H1 (cell line): ENCODE measurements at regions not wholly inside any gene's neighbourhood (a gene's known extent, or its start where the extent isn't known, plus 50 kb on each side); places are given as distances from the start of the nearest gene placed in this dataset.

Source experiments
- CTCF ChIA-PET: fragments of 300-600 bp; sonication (Branson Sonifier 250); formaldehyde crosslinking; loops from one replicate; lab custom pipeline; 2021; ENCODE audit not compliant: partially characterized antibody; lab: Charles Lee
- POLR2A ChIA-PET: fragments of 300-600 bp; sonication (Branson Sonifier 250); formaldehyde crosslinking; loops from one replicate; lab custom pipeline; 2021; ENCODE audit warnings: inconsistent platforms; ENCODE audit not compliant: partially characterized antibody; lab: Charles Lee
- DNase-seq, 2 experiments: peaks; one replicate each; pipeline versions ENCODE4 v3.0.0 to v3.0.0-alpha.2; 2010 to 2022; ENCODE audit warnings: low spot score in 2 of 2, low read depth in 1 of 2, mixed read lengths in 1 of 2
- FAIRE-seq: peaks from 2 replicates; lab custom pipeline; 2011; peaks lifted over from hg19 to GRCh38; lab: Jason Lieb, UNC
- H2AFZ ChIP-seq: 2 replicates; pipeline ENCODE4 v1.8.1; 2012; ENCODE audit warnings: low read length, inconsistent platforms
- H2AK5ac ChIP-seq: 2 replicates; pipeline ENCODE4 v1.6.1; 2013; ENCODE audit warnings: low read depth, low read length
- H2BK120ac ChIP-seq: replicated peaks from 2 replicates; pipeline ENCODE3; 2013; ENCODE audit warnings: low read depth, low read length, inconsistent platforms
- H2BK12ac ChIP-seq: 2 replicates; pipeline ENCODE4 v1.6.1; 2013; ENCODE audit warnings: low read depth, low read length
- H2BK15ac ChIP-seq: 2 replicates; pipeline ENCODE4 v1.6.1; 2013; ENCODE audit warnings: low read length
- H2BK20ac ChIP-seq: 2 replicates; pipeline ENCODE4 v1.6.1; 2013; ENCODE audit warnings: low read length
- H2BK5ac ChIP-seq: 2 replicates; pipeline ENCODE4 v1.6.1; 2013; ENCODE audit warnings: low read depth, low read length
- H3K14ac ChIP-seq: 2 replicates; pipeline ENCODE4 v1.6.1; 2013; ENCODE audit warnings: inconsistent platforms; ENCODE audit not compliant: insufficient read length
- H3K18ac ChIP-seq: 2 replicates; pipeline ENCODE4 v1.6.1; 2013; ENCODE audit warnings: low read length; ENCODE audit errors: extremely low read depth
- H3K23ac ChIP-seq: 2 replicates; pipeline ENCODE4 v1.6.1; 2013; ENCODE audit warnings: inconsistent platforms; ENCODE audit not compliant: insufficient read length
- H3K23me2 ChIP-seq: 2 replicates; pipeline ENCODE4 v1.6.1; 2013; ENCODE audit warnings: low read depth, low read length
- H3K27ac ChIP-seq: 2 replicates; pipeline ENCODE4 v1.6.1; 2011; ENCODE audit warnings: low read depth, low read length, inconsistent platforms
- H3K27me3 ChIP-seq, 4 experiments: replicated peaks in 1 of 4; 1 replicate in 1 of 4; 2 replicates in 3 of 4; pipeline versions ENCODE4 v1.6.1 to v1.8.1; 2011 to 2013; ENCODE audit warnings: low read length in 3 of 4, mild to moderate bottlenecking in 3 of 4, inconsistent platforms in 2 of 4, mixed read lengths in 2 of 4, moderate library complexity in 1 of 4; ENCODE audit not compliant: control insufficient read depth in 3 of 4, insufficient read depth in 3 of 4; ENCODE audit errors: extremely low read depth in 1 of 4
- H3K36me3 ChIP-seq, 4 experiments: 2 replicates each; pipeline versions ENCODE4 v1.6.1 to v1.8.1; 2011 to 2013; ENCODE audit warnings: mild to moderate bottlenecking in 4 of 4, low read length in 3 of 4, moderate library complexity in 2 of 4, control low read depth in 1 of 4, inconsistent platforms in 1 of 4; ENCODE audit not compliant: insufficient read depth in 4 of 4, control insufficient read depth in 2 of 4
- H3K4ac ChIP-seq: replicated peaks from 2 replicates; pipeline ENCODE3; 2013; ENCODE audit warnings: low read length, low read depth, mixed read lengths, inconsistent platforms; ENCODE audit not compliant: insufficient read length
- H3K4me1 ChIP-seq, 4 experiments: replicated peaks in 1 of 4; 1 replicate in 1 of 4; 2 replicates in 3 of 4; pipeline versions ENCODE4 v1.6.1 to v1.8.1; 2011 to 2013; ENCODE audit warnings: low read length in 3 of 4, inconsistent platforms in 2 of 4, mixed read lengths in 1 of 4; ENCODE audit not compliant: insufficient read depth in 4 of 4, control insufficient read depth in 3 of 4
- H3K4me2 ChIP-seq, 2 experiments: 2 replicates each; pipeline versions ENCODE4 v1.6.1 to v1.8.1; 2011 to 2013; ENCODE audit warnings: low read depth in 2 of 2, low read length in 2 of 2, control low read depth in 1 of 2, inconsistent platforms in 1 of 2, mild to moderate bottlenecking in 1 of 2; ENCODE audit not compliant: insufficient read depth in 1 of 2
- H3K4me3 ChIP-seq, 4 experiments: fragments of 200-600, 300-600 bp in 1 of 4; sonication (generic), shearing (Covaris generic), sonication (Bioruptor Twin) in 1 of 4; 2 replicates each; pipeline versions ENCODE4 v1.5.1 to v1.8.1; 2011 to 2016; ENCODE audit warnings: low read length in 4 of 4, low read depth in 3 of 4, control low read depth in 2 of 4, inconsistent platforms in 2 of 4, mild to moderate bottlenecking in 2 of 4, mixed read lengths in 1 of 4, moderate library complexity in 1 of 4; ENCODE audit not compliant: insufficient read depth in 2 of 4; ENCODE audit errors: extremely low read depth in 1 of 4
- H3K56ac ChIP-seq: replicated peaks from 2 replicates; pipeline ENCODE3; 2013; ENCODE audit warnings: low read depth, mild to moderate bottlenecking, mixed read lengths, low read length, inconsistent platforms; ENCODE audit not compliant: insufficient read length
- H3K79me1 ChIP-seq: 2 replicates; pipeline ENCODE4 v1.6.1; 2013; ENCODE audit warnings: low read depth, low read length, control low read depth
- H3K79me2 ChIP-seq, 2 experiments: 2 replicates each; pipeline versions ENCODE4 v1.6.1 to v1.8.1; 2012 to 2013; ENCODE audit warnings: low read length in 2 of 2, mild to moderate bottlenecking in 2 of 2, inconsistent platforms in 1 of 2; ENCODE audit not compliant: insufficient read depth in 2 of 2, control insufficient read depth in 1 of 2
- H3K9ac ChIP-seq, 4 experiments: replicated peaks in 1 of 4; 1 replicate in 1 of 4; 2 replicates in 3 of 4; pipeline versions ENCODE4 v1.6.1 to v1.8.1; 2011 to 2013; ENCODE audit warnings: low read depth in 3 of 4, low read length in 3 of 4, control low read depth in 2 of 4, mild to moderate bottlenecking in 2 of 4, moderate library complexity in 2 of 4, inconsistent platforms in 1 of 4; ENCODE audit errors: extremely low read depth in 1 of 4
- H3K9me3 ChIP-seq, 2 experiments: 2 replicates each; pipeline versions ENCODE4 v1.6.1 to v1.8.1; 2012 to 2013; ENCODE audit warnings: mild to moderate bottlenecking in 2 of 2, moderate library complexity in 2 of 2, control low read depth in 1 of 2, inconsistent platforms in 1 of 2, low read depth in 1 of 2, low read length in 1 of 2, mixed read lengths in 1 of 2; ENCODE audit not compliant: insufficient read depth in 2 of 2
- H4K20me1 ChIP-seq, 2 experiments: replicated peaks in 1 of 2; 2 replicates each; pipeline versions ENCODE3 to v1.8.1; 2011 to 2013; ENCODE audit warnings: inconsistent platforms in 2 of 2, low read length in 2 of 2, mild to moderate bottlenecking in 1 of 2; ENCODE audit not compliant: insufficient read depth in 2 of 2, control insufficient read depth in 1 of 2
- H4K5ac ChIP-seq: 2 replicates; pipeline ENCODE4 v1.6.1; 2013; ENCODE audit warnings: low read length, low read depth, mixed read lengths, inconsistent platforms; ENCODE audit not compliant: insufficient read length
- H4K8ac ChIP-seq: 2 replicates; pipeline ENCODE4 v1.8.0; 2013; ENCODE audit warnings: mild to moderate bottlenecking, moderate library complexity, low read length, inconsistent platforms; ENCODE audit not compliant: insufficient read depth; ENCODE audit errors: extremely low read depth
- H4K91ac ChIP-seq: replicated peaks from 2 replicates; pipeline ENCODE3; 2013; ENCODE audit warnings: low read length, mixed read lengths, inconsistent platforms; ENCODE audit not compliant: insufficient read length
- CREB1 ChIP-seq: IDR thresholded peaks from 2 replicates; pipeline ENCODE4 v1.6.1; 2012; ENCODE audit warnings: inconsistent platforms
- RBBP5 ChIP-seq: IDR thresholded peaks from 2 replicates; pipeline ENCODE4 v1.7.1; 2012; ENCODE audit warnings: low read depth, mild to moderate bottlenecking, inconsistent platforms, low read length, moderate library complexity, borderline replicate concordance
- WGBS, 2 experiments: shearing (Covaris generic) in 1 of 2; methylation state at CpG; one replicate each; pipeline versions ENCODE4 v1.1.6 to v1.1.7; 2013 to 2015; ENCODE audit warnings: low lambda C conversion rate in 2 of 2, mixed read lengths in 2 of 2, inconsistent platforms in 1 of 2, low coverage in 1 of 2, missing lambda C conversion rate in 1 of 2; ENCODE audit not compliant: insufficient replicate concordance in 2 of 2, insufficient coverage in 1 of 2, insufficient read length in 1 of 2; ENCODE audit errors: extremely low coverage in 1 of 2, missing lambda C conversion rate in 1 of 2; 5-methylcytosine and 5-hydroxymethylcytosine counted together
- TF ChIP-seq, protein P1 (sequence below), 3 experiments: IDR thresholded peaks; 1 replicate in 2 of 3; 2 replicates in 1 of 3; pipeline versions ENCODE4 v1.5.1 to v1.6.1; 2011; ENCODE audit warnings: low read length in 3 of 3, mild to moderate bottlenecking in 3 of 3, inconsistent platforms in 2 of 3, low read depth in 1 of 3, moderate library complexity in 1 of 3; ENCODE audit not compliant: insufficient read depth in 1 of 3; ENCODE audit errors: control extremely low read depth in 1 of 3

GRCh38 chr16:64695684-64696083, 426.2 kb downstream of the CDH11 start:
- Histone ChIP-seq H3K23me2 (no peaks in the 10 kb centered on the region), H2AFZ (no peak overlapping the region), H3K36me3 (no peaks in the 10 kb centered on the region), H4K8ac (no peak overlapping the region), H2BK15ac (no peak overlapping the region), H3K27ac (no peak overlapping the region), H3K23ac (no peak overlapping the region), H4K5ac (no peak overlapping the region), H4K20me1 (no peaks in the 10 kb centered on the region), H3K79me1 (no peaks in the 10 kb centered on the region), H3K18ac (no peak overlapping the region), H3K56ac (no peak overlapping the region), H3K14ac (no peak overlapping the region), H2AK5ac (no peak overlapping the region), H2BK20ac (no peak overlapping the region), H3K27me3 (no peaks in the 10 kb centered on the region), H2BK5ac (no peak overlapping the region), H3K4me2 (no peak overlapping the region), H3K79me2 (no peaks in the 10 kb centered on the region), H4K91ac (no peak overlapping the region), H3K4me3 (no peak overlapping the region), H3K4ac (no peak overlapping the region), H3K4me1 (no peaks in the 10 kb centered on the region), H3K9ac (no peak overlapping the region), H2BK120ac (no peak overlapping the region), H2BK12ac (no peak overlapping the region), H3K9me3 (no peaks in the 10 kb centered on the region)
- FAIRE-seq (no peak), DNase-seq (no peak)
- POLR2A ChIA-PET = no interaction called here
- CTCF ChIA-PET = no interaction called here
- TF ChIP-seq, protein P1, sequence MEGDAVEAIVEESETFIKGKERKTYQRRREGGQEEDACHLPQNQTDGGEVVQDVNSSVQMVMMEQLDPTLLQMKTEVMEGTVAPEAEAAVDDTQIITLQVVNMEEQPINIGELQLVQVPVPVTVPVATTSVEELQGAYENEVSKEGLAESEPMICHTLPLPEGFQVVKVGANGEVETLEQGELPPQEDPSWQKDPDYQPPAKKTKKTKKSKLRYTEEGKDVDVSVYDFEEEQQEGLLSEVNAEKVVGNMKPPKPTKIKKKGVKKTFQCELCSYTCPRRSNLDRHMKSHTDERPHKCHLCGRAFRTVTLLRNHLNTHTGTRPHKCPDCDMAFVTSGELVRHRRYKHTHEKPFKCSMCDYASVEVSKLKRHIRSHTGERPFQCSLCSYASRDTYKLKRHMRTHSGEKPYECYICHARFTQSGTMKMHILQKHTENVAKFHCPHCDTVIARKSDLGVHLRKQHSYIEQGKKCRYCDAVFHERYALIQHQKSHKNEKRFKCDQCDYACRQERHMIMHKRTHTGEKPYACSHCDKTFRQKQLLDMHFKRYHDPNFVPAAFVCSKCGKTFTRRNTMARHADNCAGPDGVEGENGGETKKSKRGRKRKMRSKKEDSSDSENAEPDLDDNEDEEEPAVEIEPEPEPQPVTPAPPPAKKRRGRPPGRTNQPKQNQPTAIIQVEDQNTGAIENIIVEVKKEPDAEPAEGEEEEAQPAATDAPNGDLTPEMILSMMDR (IDR thresholded peaks at IDR 0.05; ENCODE audit: control extremely low read depth in 1 of 3, insufficient read depth in 1 of 3, low read depth in 1 of 3, low read length in 3 of 3) = no peak
- TF ChIP-seq RBBP5 (no peak), CREB1 (no peak)
- WGBS, 2 experiments = 88% methylated on average over 4 of the region's 4 CpGs; no CpG with 5 or more reads in 1 of the 2 experiments
